Esophagus muscularis mucosa (tissue), 4 donors: ENCODE measurements at regions not wholly inside any gene's neighbourhood (a gene's known extent, or its start where the extent isn't known, plus 50 kb on each side); places are given as distances from the start of the nearest gene placed in this dataset.

Source experiments
- DNase-seq: peaks from one replicate; pipeline ENCODE4 v3.0.0-alpha.2; 2017; ENCODE audit errors: extremely low spot score
- H3K27ac ChIP-seq, 4 donors: fragments of 200-600 bp; sonication (generic); replicated peaks in 1 of 4; 1 replicate in 3 of 4; 2 replicates in 1 of 4; pipeline ENCODE4 v1.5.1; 2016 to 2019; ENCODE audit warnings: mild to moderate bottlenecking in 1 of 4
- H3K27me3 ChIP-seq, 4 donors: fragments of 200-600 bp; sonication (generic); one replicate each; pipeline versions ENCODE4 v1.5.1 to v1.6.0; 2016 to 2019
- H3K36me3 ChIP-seq, 4 donors: fragments of 200-600 bp; sonication (generic); one replicate each; pipeline ENCODE4 v1.5.1; 2016 to 2019
- H3K4me1 ChIP-seq, 4 donors: fragments of 200-600 bp; sonication (generic); one replicate each; pipeline ENCODE4 v1.5.1; 2016 to 2019
- H3K4me3 ChIP-seq, 4 donors: fragments of 200-600 bp; sonication (generic); 1 replicate in 2 of 4; 2 replicates in 2 of 4; pipeline ENCODE4 v1.5.1; 2016 to 2019; ENCODE audit warnings: mild to moderate bottlenecking in 4 of 4, moderate library complexity in 1 of 4
- H3K9me3 ChIP-seq, 4 donors: fragments of 200-600 bp; sonication (generic); 1 replicate in 3 of 4; 2 replicates in 1 of 4; pipeline ENCODE4 v1.5.1; 2016 to 2019
- EP300 ChIP-seq: sonication (generic); formaldehyde crosslinking; IDR thresholded peaks from one replicate; pipeline ENCODE4 v1.6.1; 2017; ENCODE audit warnings: antibody characterized with exemption
- POLR2A ChIP-seq: fragments of 450-650 bp; IDR thresholded peaks from one replicate; pipeline ENCODE4 v1.6.1; 2017; ENCODE audit warnings: antibody characterized with exemption, moderate library complexity, mild to moderate bottlenecking, low read depth
- POLR2AphosphoS5 ChIP-seq, 2 donors: sonication (generic); formaldehyde crosslinking; IDR thresholded peaks; one replicate each; pipeline ENCODE4 v1.6.1; 2017; ENCODE audit warnings: antibody characterized with exemption in 2 of 2
- WGBS: methylation state at CpG from one replicate; pipeline ENCODE4 v1.1.5; 2018; 5-methylcytosine and 5-hydroxymethylcytosine counted together
- intact Hi-C: fragments of 100-400 bp; cut with DNase I; formaldehyde crosslinking; loops from one replicate; pipeline ENCODE4 v1.15.1; 2023
- TF ChIP-seq, protein P1 (sequence below), 3 experiments: fragments of 200-600 bp in 2 of 3; fragments of 450-650 bp in 1 of 3; sonication (generic) in 2 of 3; IDR thresholded peaks; one replicate each; pipeline ENCODE4 v1.5.1; 2017 to 2019; ENCODE audit warnings: antibody characterized with exemption in 3 of 3, mild to moderate bottlenecking in 2 of 3, moderate library complexity in 1 of 3

DNA sequence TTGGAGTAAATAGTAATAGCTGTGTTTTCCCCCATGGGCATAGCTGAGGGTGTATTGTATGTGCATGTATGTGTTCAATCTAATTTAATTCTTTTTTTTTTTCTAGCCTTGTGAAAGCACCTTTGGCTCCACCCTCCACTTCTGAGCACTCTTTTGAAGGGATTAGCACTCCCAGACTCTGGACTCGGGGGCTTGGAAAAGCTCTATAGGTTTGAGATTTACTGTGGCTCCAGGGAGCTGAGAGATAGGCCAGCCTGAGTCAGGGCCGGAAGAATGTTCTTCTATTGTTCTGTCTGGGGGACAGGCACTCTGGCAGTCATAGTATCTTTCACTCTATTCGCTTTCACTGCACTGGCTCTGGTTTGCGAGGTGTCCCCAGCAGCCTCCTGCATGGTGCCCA, 540.0 kb upstream of the TBX3 start:
- TF ChIP-seq EP300 (no peak), POLR2AphosphoS5 (IDR thresholded peaks at IDR 0.05) (no peak), POLR2A (no peak)
- TF ChIP-seq, protein P1, sequence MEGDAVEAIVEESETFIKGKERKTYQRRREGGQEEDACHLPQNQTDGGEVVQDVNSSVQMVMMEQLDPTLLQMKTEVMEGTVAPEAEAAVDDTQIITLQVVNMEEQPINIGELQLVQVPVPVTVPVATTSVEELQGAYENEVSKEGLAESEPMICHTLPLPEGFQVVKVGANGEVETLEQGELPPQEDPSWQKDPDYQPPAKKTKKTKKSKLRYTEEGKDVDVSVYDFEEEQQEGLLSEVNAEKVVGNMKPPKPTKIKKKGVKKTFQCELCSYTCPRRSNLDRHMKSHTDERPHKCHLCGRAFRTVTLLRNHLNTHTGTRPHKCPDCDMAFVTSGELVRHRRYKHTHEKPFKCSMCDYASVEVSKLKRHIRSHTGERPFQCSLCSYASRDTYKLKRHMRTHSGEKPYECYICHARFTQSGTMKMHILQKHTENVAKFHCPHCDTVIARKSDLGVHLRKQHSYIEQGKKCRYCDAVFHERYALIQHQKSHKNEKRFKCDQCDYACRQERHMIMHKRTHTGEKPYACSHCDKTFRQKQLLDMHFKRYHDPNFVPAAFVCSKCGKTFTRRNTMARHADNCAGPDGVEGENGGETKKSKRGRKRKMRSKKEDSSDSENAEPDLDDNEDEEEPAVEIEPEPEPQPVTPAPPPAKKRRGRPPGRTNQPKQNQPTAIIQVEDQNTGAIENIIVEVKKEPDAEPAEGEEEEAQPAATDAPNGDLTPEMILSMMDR (IDR thresholded peaks at IDR 0.05), result no peak
- intact Hi-C loops, result no loop called here
- Histone ChIP-seq H3K36me3 (no peaks in the 10 kb centered on the region), H3K27ac (no peak overlapping the region), H3K27me3 (no peaks in the 10 kb centered on the region), H3K4me1 (no peaks in the 10 kb centered on the region), H3K9me3 (no peaks in the 10 kb centered on the region), H3K4me3 (no peak overlapping the region)
- 83% methylated on average over 4 of the region's 4 CpGs for WGBS
- DNase-seq, result no peak

DNA sequence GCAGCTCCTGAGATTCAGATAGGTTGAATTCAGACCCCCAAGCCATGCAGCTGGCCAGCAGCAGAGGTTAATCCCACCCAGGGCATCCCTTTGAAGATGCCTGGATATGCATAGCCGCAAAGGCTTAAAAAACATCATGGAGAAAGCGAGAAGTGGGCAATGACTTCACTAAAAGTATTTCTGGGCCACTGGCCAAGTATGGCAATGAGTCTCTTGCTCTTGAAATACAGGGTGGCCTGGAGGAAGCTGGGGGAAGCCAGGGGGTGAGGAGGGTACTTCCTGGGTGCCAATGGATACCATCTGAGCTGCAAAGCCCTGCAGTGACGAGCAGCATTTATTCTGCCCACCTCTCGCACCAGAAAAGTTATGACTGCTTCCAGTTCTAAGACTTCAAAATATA, 539.3 kb upstream of the TBX3 start:
- no peak overlapping the region for H3K27ac ChIP-seq
- TF ChIP-seq EP300 (no peak), POLR2A (no peak), POLR2AphosphoS5 (IDR thresholded peaks at IDR 0.05) (no peak)
- TF ChIP-seq, protein P1 (IDR thresholded peaks at IDR 0.05), result no peak
- no peaks in the 10 kb centered on the region for H3K9me3 ChIP-seq
- intact Hi-C loops, result no loop called here
- H3K4me1 ChIP-seq, result no peaks in the 10 kb centered on the region
- no peaks in the 10 kb centered on the region for H3K27me3 ChIP-seq
- no peaks in the 10 kb centered on the region for H3K36me3 ChIP-seq
- DNase-seq, result no peak
- WGBS, result 90% methylated on average over 4 of the region's 4 CpGs
- H3K4me3 ChIP-seq, result no peak overlapping the region

DNA sequence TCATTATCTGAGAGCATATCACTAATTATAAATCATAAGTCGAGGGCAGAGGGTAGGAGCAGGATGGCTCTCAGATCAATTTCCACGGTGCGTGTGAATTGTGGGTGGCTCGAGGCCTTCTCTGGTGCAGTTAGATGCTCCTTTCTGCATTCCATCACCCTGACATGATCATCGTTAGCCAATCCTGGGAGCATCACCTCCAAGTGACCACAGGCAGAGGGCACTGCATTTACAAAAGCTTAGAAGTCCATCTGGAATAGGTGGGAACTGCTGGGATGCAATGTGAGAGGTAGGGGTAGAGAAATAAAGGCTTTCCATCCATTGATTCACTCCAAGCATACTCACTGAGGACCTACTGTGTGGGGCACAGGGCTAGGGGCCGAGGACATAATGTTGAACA, 538.2 kb upstream of the TBX3 start:
- DNase-seq, result no peak
- intact Hi-C loops, result no loop called here
- TF ChIP-seq POLR2A (no peak), POLR2AphosphoS5 (IDR thresholded peaks at IDR 0.05) (no peak), EP300 (no peak)
- TF ChIP-seq, protein P1 (IDR thresholded peaks at IDR 0.05), result no peak
- Histone ChIP-seq H3K36me3 (no peaks in the 10 kb centered on the region), H3K27me3 (no peaks in the 10 kb centered on the region), H3K27ac (no peak overlapping the region), H3K9me3 (no peaks in the 10 kb centered on the region), H3K4me1 (no peaks in the 10 kb centered on the region), H3K4me3 (no peak overlapping the region)
- WGBS, result 94% methylated on average over 6 of the region's 6 CpGs

DNA sequence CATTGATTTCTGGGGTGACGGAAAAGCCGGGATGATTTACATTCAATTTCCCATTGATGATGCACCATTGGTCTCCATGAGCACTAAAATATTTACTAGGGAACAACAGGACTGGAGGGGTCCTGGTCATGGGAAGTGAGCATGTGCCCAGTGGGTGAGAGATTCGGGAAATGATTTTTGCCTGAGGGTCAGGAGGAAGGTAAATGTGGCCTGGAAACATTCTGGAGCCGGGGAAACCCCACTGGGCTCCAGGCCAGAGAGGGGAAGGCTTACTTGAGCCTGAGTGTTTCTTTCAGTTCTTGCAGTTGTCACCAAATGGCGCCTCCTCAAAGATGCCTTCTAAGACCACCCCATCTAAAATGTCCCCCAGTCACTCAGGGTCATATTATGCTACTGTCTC, 532.3 kb upstream of the TBX3 start:
- no peak for TF ChIP-seq EP300
- TF ChIP-seq POLR2AphosphoS5 (IDR thresholded peaks at IDR 0.05), result no peak
- TF ChIP-seq, protein P1 (IDR thresholded peaks at IDR 0.05), result no peak
- TF ChIP-seq POLR2A, result no peak
- H3K9me3 ChIP-seq, result no peaks in the 10 kb centered on the region
- intact Hi-C loops, result no loop called here
- no peaks in the 10 kb centered on the region for H3K36me3 ChIP-seq
- H3K27me3 ChIP-seq, result no peaks in the 10 kb centered on the region
- H3K4me3 ChIP-seq, result no peak overlapping the region
- WGBS, result 76% methylated on average over 5 of the region's 5 CpGs
- H3K27ac ChIP-seq, result no peak overlapping the region
- no peak for DNase-seq
- peaks cover 8 to 14% (median 13%) of the 10 kb centered on the region in 4 donors for H3K4me1 ChIP-seq

DNA sequence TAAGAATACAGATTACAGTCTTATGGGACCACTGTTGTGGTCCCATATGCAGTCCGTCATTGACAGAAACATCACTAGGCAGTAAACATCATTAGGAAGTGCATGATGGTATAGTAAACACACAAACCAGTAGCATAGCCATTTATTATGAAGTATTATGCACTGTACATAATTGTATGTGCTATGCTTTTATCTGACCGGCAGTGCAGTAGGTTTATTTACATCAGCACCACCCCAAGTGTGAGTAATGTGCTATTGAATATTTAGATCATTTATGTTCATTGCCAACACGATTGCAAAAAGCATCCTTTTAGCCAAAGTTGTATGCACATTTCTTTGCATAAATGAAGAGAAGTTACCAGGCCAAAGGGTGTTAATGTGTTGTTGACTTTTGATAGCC, 531.6 kb upstream of the TBX3 start:
- Histone ChIP-seq H3K27me3 (no peaks in the 10 kb centered on the region), H3K36me3 (no peaks in the 10 kb centered on the region), H3K4me1 (peaks cover 8 to 19% (median 13%) of the 10 kb centered on the region in 4 donors), H3K27ac (no peak overlapping the region), H3K4me3 (no peak overlapping the region), H3K9me3 (no peaks in the 10 kb centered on the region)
- no peak for DNase-seq
- intact Hi-C loops, result no loop called here
- TF ChIP-seq EP300 (no peak), POLR2AphosphoS5 (IDR thresholded peaks at IDR 0.05) (no peak), POLR2A (no peak)
- TF ChIP-seq, protein P1 (IDR thresholded peaks at IDR 0.05), result no peak
- 86% methylated on average over 3 of the region's 3 CpGs for WGBS
